ENCODE measurements at regions not wholly inside any gene's neighbourhood (a gene's known extent, or its start where the extent isn't known, plus 50 kb on each side); places are given as distances from the start of the nearest gene placed in this dataset.
"Not testable (repeated sequence)": the region's sequence is repeated elsewhere in the genome, so short reads cannot be mapped to it uniquely, and the experiment has no call there.

DNA sequence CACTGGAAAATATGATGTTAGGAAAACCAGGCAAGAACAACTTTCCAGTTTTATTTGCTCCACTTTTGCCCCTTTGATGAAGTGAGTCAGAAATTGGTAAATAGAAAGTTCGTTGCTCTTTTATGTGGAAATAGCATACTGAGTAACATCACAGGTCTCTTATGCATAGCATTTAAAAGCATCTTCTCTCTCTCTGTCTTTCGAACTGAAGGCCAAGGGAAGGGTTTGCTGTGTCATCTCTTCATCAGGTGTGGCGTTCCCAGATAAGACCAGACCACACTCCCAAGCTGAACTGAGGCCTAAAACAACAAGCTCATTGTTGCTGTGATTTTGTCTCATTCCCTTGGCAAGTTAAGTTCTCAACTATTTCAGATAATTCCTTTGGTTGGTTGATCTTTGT is 131.8 kb upstream of the GRB10 start:
- DNase-seq: no peak

DNA sequence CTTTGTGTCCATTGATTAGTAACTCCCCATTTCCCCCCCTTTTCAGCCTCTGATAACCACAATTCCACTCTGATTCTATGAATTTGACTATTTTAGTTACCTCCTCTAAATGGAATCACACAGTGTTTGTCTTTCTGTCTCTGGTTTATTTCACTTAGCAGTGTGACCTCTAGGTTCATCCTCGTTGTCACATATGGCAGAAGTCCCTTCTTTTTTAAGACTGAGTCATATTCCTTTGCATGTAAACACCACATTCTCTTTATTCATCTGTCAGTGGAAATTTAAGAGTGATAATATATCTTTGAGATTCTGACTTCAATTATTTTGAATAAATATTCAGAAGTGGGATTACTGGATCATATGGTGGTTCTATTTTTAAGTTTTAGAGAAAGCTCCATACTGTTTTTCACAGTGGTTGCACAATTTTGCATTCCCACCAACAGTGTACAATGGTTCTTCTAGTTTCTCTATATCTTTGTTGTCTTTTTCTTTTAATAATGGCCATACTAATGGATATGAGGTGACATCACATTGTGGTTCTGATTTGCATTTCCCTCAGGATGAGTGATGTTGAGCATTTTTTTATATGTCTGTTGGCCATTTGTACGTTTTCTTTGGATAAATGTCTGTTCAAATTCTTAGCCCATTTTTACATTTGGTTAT is 126.1 kb upstream of the GRB10 start:
- DNase-seq: no peak

DNA sequence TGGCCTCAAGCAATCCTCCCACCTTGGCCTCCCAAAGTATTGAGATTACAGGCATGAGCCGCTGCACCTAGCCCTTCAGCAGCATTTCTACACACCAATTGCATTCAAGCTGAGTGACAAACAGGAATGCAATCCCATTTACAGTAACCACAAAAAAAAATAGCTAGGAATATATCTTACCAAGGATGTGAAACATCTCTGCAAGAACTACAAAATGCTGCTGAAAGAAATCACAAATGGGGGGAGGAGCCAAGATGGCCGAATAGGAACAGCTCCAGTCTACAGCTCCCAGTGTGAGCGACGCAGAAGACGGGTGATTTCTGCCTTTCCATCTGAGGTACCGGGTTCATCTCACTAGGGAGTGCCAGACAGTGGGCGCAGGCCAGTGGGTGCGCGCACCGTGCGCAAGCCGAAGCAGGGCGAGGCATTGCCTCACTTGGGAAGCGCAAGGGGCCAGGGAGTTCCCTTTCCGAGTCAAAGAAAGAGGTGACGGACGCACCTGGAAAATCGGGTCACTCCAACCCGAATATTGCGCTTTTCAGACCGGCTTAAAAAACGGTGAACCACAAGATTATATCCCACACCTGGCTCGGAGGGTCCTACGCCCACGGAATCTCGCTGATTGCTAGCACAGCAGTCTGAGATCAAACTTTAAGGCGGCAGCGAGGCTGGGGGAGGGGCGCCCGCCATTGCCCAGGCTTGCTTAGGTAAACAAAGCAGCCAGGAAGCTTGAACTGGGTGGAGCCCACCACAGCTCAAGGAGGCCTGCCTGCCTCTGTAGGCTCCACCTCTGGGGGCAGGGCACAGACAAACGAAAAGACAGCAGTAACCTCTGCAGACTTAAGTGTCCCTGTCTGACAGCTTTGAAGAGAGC is 116.1 kb upstream of the GRB10 start:
- not testable (repeated sequence) for DNase-seq

DNA sequence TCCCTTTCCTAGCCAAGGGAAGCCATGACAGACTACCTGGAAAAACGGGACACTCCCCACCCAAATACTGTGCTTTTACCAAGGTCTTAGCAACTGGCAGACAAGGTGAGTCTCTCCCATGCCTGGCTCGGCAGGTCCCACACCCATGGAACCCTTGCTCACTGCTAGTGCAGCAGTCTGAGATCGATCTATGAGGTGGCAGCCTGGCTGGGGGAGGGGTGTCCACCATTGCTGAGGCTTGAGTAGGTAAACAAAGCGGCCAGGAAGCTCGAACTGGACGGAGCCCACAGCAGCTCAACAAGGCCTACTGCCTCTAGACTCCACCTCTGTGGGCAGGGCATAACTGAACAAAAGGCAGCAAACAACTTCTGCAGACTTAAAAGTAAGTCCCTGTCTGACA is 104.4 kb upstream of the GRB10 start:
- DNase-seq: not testable (repeated sequence)

DNA sequence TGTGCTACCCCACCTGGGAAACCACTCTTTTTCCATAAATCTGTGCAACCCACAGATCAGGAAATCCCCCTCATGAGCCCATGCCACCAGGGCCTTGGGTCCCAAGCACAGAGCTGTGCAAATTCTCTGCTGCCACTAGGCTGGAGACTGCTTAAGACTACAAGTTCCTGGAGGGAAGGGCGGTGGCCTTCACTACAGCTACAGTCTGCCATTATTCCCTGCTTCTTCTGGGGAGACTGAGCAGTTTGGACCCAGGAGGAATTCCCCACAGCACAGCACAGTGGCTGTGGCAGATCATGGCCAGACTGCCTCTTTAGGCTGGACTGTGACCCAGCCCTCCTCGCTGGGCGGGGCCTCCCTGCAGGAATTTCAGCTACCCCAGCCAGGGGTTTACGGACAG is 89.7 kb upstream of the GRB10 start:
- DNase-seq: no peak

DNA sequence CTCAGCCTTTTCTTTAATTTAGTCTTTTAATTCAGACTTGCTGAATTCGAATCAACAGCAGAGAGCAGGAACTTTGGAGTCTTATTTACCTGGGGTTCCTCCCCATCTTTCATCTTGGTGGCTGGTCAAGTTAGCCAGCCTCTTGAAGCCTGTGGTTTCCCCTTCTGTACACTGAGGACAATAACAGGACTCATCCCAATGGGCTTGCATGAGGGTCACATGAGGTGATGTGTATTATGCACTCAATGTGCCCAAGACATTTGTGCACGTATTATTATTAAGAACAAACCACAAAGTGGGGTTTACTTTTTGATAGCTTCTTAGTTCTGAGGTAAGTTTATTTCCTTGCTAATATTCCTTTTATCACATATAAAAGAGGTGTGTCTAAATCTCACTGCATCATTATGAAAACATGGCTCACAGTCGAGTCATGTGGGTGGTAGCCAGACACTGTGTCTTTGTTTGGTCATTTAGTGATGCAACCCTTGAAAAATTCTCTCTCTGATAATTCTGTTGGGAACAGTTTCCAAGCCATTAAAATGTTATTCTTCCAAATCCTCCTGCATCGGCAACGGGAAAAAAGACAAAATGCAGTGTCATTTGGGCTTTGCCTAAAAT is 86.5 kb upstream of the GRB10 start:
- DNase-seq: peak; percentile 58

DNA sequence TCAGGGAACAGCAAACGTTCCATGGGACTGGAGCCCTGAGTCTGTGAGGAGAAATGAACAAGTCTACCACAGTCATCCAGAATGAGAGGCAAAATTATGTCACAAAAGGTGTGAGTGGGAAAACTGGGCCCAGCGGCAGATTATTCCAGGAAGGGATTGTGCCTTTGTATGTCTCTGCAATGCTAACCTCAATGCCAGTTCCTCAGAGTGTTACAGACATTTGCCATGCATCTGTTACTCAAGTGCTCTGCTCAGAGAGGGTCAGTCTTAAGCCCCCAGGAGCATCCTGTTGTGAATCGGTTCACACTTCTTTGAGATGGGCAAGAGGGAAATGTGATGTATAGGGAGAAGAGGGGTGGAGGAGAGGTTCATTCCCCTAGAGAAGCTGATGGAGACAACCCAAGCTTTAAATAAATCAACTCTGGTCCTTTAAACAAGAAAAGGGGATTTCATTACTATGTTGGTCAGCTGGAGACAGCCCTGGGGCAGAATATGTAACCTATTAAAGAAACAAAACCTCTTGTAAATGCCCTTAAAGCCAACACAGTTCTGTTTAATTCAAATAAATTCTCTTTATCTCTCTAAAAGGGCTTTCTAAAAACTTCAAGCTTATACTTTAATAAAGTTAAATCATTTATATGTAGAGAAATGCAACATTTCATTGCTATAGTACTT is 85.9 kb upstream of the GRB10 start:
- DNase-seq: no peak

DNA sequence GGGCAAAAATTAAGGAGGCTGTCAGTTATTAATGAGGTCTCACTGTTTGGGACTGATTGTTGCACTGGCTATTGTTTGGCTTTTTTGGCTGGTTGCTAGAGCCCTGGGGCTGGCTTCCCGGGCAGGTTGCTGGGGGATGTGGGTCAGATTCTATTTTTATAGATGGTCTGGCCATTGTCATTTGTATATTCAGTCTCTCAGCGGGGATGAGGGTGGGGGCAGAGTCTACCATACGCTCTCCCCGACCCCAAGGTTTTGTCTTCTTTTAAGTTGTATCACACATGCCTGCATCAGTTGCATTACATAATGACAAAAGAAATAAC is 84.3 kb upstream of the GRB10 start:
- DNase-seq: no peak

DNA sequence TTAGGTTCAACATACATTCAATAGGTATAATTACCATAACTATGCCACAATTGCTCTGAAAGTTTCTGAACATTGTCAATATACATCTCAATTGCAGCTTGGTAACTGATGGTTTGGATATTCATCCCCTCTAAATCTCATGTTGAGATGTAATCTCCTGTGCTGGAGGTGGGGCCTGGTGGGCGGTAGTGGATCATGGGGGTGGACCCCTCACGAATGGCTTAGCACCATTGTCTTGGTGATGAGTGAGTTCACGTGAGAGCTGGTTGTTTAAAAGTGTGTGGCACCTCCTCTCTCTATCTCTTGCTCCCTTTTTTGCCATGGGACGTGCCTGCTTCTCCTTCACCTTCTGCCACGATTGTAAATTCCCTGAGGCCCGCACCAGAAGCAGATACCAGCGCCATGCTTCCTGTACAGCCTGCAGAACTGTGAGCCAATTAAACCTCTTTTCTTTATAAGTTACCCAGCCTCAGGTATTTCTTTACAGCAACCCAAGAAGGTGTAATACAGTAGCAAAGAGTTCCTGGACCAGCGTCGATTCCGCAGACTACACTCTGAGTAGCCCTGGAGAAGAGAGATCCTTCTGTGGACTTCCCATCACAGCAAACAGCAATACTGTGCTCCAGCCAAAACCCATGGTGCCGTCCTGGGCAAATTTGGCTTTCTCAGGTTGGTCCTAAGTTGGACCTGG is 83.8 kb upstream of the GRB10 start:
- DNase-seq: no peak

DNA sequence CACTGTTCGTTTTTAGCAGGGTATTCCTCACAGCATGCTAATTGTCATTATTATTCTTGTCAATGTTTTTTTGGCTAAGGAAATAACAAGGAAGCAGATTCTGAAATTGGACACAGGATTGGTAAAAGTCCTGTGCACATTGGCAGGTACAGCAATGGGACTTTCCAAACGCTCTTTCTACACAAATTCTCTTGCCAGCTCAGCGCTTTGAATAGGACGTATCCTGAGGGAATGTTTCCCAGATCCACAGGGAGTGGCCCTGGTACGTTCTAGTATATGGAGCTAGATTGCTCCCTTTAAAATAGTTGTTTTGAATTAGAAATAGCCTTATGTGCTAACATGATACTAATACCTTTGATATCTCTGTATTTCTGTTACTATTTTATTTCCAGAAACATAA is 82.8 kb upstream of the GRB10 start:
- no peak for DNase-seq

DNA sequence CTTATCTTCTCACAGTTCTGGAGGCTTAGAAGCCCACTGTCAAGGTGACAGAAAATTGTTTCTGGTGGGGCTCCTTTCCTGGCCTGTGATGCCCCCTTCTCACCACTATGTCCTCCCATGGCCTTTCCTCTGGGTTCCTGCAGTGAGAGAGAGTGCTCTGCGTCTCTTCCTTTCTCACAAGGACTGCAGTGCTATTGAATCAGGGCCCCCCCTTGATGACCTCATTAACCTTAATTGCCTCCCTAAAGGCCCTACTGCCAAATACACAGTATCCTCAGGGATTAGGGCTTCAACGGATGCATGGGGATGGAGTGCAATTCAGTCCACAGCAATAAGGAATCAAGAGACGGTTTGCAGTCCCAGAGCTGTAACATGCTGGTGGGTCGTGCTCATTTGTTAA is 82.0 kb upstream of the GRB10 start:
- no peak for DNase-seq

DNA sequence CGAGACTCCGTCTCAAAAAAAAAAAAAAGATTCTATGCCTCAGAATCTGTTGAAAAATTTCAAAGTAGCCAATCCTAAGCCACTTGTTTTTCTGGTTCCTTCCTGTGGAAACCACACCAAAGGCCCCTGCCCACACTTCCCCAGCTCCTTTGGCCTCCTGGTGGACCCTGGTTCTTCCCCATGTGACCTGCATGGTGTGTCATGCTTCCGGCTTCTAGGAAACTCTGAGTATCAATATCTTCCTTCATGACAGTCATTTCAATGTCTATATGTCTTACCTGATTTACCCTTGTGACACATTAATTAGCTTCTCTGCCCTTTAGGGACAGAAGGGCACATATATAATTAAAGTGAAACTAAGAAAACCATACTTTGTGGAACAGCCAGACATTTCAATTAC is 80.4 kb upstream of the GRB10 start:
- DNase-seq: no peak

DNA sequence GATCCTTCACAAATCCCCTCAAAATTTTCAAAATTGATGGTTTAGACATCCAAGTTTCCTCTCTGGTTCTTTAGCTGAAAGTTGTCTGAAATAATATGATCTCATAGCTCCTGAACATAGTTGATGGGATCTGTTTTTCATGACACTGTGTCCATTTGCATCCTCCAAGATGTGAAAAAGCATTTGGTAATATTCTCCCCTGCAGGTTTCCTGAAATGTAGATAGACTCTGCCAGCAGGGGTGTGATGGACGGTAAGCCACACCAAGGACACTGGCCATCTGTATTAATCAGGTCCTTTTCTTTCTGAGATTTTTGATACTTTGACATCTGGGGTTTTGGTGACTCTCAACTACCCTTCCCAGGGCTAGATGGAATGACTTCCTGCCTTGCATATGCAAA is 79.6 kb upstream of the GRB10 start:
- DNase-seq: no peak

DNA sequence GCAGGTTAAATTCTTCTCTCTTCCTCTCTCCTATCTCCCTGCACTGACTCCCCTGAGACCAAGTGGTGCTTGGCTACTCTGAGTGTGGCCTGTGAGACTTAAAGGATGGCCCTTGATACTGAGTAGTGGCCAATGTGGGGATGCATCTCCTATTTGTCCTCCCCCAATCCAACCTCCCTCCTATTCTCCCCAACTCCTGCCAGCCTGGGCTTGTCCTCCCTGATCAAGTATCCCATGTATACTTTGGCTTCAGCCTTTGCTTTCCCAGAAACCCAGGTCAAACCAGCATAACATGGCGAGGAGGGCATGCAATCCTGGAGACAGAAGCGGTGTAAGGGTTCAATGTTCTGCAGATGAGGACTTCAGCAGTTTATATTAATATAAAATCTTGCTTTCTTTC is 77.9 kb upstream of the GRB10 start:
- no peak for DNase-seq

DNA sequence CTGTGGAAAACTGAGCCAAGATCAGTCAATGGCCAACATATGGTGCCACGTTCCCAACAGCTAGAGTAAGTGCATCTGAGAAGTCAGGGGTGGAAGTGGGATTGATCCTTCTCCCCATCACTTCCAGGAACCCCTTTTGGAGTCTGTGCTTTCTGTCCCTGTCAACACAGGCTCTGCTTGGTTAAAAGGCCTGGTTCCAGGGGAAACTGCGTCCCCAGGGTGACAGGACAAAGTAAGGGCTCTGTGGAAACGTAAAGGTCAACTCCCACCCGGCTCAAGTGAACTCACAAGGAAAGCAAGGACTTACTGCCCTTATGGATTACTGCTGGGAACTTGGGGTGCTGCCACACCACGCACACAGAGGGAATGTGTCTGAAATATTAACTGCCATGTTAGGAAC is 77.5 kb upstream of the GRB10 start:
- DNase-seq: no peak

DNA sequence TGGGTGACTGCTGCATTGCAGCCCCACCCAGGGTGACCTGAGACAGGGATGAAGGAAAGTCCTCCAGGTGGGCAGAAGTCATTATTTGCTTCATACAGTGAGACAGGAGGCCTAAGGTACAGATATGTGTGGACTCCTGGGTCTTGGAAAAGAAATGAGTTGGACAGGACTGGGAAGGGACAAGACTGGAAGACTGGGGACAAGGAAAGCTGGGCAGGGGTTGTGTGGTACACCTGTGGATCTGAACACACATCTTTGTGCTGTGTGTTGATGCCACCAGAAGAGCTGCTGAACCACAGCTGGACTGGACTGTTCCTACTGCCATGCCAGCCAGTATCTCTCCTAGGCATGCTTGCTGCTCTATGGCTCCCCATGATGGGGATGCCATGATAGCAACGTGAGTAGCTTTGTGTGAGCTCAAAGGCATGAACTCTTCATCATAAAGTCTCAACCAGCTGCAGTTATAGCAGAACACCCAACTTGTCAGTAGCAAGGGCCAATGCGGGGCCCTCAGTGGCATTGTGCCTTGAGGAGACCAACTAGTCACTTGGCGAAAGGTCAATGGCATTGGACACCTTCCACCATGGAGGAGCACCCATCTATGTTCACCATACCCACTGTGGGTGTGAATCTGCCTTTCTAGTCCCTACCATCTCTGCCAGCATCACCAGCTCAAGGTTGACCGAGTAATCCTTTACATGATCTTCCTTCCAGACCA is 76.0 kb upstream of the GRB10 start:
- no peak for DNase-seq

DNA sequence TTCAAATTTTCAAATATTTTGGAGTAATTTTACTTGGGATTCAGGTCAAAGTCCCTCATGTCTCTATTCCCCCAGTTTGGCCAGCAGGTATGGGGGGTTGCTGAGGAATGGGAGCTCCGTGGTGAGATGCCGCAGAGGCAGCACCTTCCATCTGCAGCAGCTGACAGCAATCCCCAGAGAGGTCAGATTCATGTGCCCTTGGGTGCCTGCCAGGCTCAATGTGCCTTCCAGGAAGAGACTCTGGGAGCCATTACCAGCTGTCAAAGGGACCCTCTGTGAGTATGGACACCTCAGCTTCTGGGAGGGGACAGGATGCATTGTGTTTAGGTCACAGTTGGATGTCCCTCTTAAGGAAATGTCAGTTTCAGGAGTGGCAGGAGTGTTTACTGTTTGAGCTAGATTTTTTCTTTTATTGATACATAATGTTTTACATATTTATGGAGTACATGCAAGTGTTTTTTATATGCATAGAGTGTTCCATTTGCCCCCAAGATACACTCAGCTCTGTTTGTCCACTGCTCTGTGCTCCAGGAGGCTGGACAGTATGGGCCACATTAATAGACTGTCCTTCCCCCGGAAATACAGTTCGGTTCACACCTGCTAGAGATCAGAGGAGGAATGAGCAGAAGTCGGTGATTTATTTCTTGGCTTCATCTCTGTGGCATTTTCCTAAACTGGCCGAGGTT is 75.3 kb upstream of the GRB10 start:
- DNase-seq: no peak

DNA sequence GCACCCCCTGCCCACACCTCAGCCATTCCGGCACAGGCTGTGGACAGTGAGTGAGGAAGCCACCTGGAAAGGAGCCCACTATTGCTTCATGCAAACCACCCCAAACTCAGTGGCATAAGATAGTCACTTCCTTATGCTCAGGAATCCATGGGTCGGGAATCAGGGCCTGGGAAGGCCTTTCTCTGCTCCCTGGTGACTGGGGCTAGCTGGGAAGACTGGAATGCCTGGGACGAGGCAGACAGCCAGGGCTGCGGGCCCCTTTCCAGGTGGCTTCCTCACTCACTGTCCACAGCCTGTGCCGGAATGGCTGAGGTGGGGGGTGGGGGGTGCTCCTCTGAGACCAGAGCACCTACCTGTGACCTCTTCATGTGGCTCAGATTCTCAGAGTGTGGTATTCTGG is 74.1 kb upstream of the GRB10 start:
- no peak for DNase-seq

DNA sequence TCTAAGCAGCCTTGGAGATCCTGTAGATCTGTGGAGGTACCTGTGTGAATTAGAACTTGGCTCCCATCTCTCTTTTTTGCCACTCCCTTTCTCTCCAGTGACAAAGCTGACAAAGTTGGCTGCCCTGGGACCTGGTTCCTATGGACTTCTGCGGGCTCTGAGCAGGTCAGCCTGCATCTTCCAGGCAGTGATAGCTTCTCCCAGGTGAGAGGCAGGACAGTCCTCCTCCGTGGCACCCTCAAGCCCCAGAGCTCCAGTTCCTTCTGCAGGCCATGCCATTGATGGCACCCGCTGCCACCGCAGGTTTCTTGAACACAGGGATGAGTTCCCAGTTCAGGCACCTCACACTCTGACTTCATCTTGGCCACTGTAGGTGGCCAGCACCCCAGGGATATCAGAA is 73.5 kb upstream of the GRB10 start:
- DNase-seq: no peak

DNA sequence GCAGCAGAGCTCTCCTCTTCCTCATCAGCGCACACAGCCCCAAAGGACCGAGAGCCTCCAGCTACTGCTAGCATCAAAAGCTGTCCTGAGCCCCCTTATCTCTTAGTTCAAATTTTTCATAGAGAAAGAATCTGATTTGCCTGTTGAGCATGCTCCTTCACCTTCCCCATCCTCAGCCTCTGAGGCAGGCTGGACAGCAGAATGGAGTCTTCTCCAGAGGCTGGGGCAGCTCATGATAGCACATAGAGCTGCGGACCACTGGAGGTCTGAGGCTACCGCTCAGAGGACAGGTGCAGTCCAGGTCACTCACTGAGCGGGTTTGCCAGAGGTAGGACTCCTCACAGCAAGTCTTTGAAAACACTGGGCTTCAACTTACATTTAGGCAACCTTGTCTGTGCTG is 72.8 kb upstream of the GRB10 start:
- no peak for DNase-seq

DNA sequence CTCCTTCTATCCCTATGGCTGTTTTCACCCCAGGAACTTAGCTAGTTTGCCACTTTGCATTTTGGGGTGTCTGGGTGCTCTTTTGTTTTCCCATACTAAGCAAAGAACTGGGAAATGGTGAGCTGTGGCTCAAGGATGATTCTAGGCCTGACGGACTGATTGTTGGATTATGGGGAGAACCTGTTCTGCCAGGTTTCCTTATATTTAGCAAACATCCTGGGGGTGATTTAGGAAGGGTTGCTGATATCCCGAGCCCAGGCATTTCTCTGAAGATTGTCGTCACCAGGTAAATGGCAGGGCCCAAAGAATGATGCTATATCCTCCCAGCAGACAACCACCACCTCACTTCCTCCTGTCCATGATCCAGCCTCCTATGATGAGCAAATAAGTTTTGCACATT is 72.1 kb upstream of the GRB10 start:
- no peak for DNase-seq

DNA sequence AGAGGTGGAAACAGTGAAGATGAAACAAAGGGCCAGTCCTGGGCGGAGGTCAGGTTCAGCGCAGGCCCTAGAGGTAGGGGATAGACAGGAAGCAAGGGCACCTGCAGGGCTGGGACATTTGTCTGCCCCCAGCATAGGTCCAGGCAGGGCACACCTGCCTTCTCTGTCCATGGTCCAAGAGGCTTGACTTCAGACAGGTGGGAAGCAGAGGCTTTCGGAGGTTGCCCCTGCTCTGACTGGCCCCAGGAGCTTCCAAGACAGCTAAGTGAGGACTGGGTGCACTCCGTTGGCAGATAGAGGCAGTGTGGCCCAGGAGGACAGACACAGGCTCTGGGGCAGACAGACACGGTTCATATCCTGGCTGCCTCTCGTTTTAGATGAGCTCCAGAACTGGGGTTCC is 71.6 kb upstream of the GRB10 start:
- no peak for DNase-seq

All from midbrain (tissue), 1 donor.